Upper lobe of left lung (tissue), 4 donors: ENCODE measurements at regions not wholly inside any gene's neighbourhood (a gene's known extent, or its start where the extent isn't known, plus 50 kb on each side); places are given as distances from the start of the nearest gene placed in this dataset.

Experiments
- CTCF ChIP-seq, 6 experiments: fragments of 450-650 bp in 4 of 6; fragments of 200-600 bp in 2 of 6; sonication (generic) in 2 of 6; IDR thresholded peaks; one replicate each; pipeline ENCODE4 v1.5.1; 2016 to 2019; ENCODE audit warnings: antibody characterized with exemption in 6 of 6
- EP300 ChIP-seq, 4 donors: sonication (generic); formaldehyde crosslinking; IDR thresholded peaks; one replicate each; pipeline ENCODE4 v1.5.1; 2017; ENCODE audit warnings: antibody characterized with exemption in 4 of 4, control low read depth in 2 of 4

- TF ChIP-seq CTCF (IDR thresholded peaks at IDR 0.05) (no peak), EP300 (IDR thresholded peaks at IDR 0.05) (no peak)
Measured at GRCh38 chr2:120568089-120568974, 167.3 kb upstream of the GLI2 start.
